Osteoblast (primary cell): ENCODE measurements at regions not wholly inside any gene's neighbourhood (a gene's known extent, or its start where the extent isn't known, plus 50 kb on each side); places are given as distances from the start of the nearest gene placed in this dataset.
"Not testable (repeated sequence)": the region's sequence is repeated elsewhere in the genome, so short reads cannot be mapped to it uniquely, and the experiment has no call there.

Source experiments
- DNase-seq: peaks from one replicate; pipeline ENCODE4 v3.0.0; 2011; ENCODE audit warnings: low spot score, mixed read lengths; ENCODE audit not compliant: insufficient read length; ENCODE audit errors: missing footprints
- H2AFZ ChIP-seq: 2 replicates; pipeline ENCODE4 v1.6.0; 2011; ENCODE audit warnings: mild to moderate bottlenecking, low read length
- H3K27ac ChIP-seq: 2 replicates; pipeline ENCODE4 v1.5.1; 2011; ENCODE audit warnings: mild to moderate bottlenecking, low read depth, low read length, moderate library complexity
- H3K27me3 ChIP-seq: 2 replicates; pipeline ENCODE4 v1.6.0; 2012; ENCODE audit warnings: mild to moderate bottlenecking, control low read depth, inconsistent platforms, low read length, moderate library complexity; ENCODE audit not compliant: insufficient read depth
- H3K36me3 ChIP-seq: 2 replicates; pipeline ENCODE4 v1.5.1; 2011; ENCODE audit warnings: mild to moderate bottlenecking, low read length, control low read depth, moderate library complexity; ENCODE audit not compliant: insufficient read depth
- H3K4me1 ChIP-seq: 2 replicates; pipeline ENCODE4 v1.5.1; 2011; ENCODE audit warnings: mild to moderate bottlenecking, low read length, control low read depth, moderate library complexity; ENCODE audit not compliant: insufficient read depth
- H3K4me2 ChIP-seq: 2 replicates; pipeline ENCODE4 v1.6.0; 2011; ENCODE audit warnings: mild to moderate bottlenecking, low read length; ENCODE audit not compliant: insufficient read depth
- H3K4me3 ChIP-seq: fragments of 200-600 bp; sonication (generic); 3 replicates; pipeline ENCODE4 v1.5.1; 2012; ENCODE audit warnings: mild to moderate bottlenecking, low read length, inconsistent platforms; ENCODE audit not compliant: insufficient read depth
- H3K79me2 ChIP-seq: 2 replicates; pipeline ENCODE4 v1.6.0; 2012; ENCODE audit warnings: mild to moderate bottlenecking, low read length, control low read depth, inconsistent platforms; ENCODE audit not compliant: insufficient read depth
- H3K9me3 ChIP-seq: 2 replicates; pipeline ENCODE4 v1.5.1; 2011; ENCODE audit warnings: low read depth, low read length, control low read depth
- H4K20me1 ChIP-seq: 2 replicates; pipeline ENCODE4 v1.6.0; 2012; ENCODE audit warnings: mild to moderate bottlenecking, low read length, control low read depth; ENCODE audit not compliant: insufficient read depth
- CTCF ChIP-seq: IDR thresholded peaks from 2 replicates; pipeline ENCODE4 v1.5.1; 2011; ENCODE audit warnings: mild to moderate bottlenecking, low read depth, low read length, moderate library complexity; ENCODE audit errors: extremely low read depth

GRCh38 chr4:165810726-165811125 is 62.3 kb upstream of the TLL1 start:
- Histone ChIP-seq H3K27ac (no peak overlapping the region), H3K9me3 (no peaks in the 10 kb centered on the region), H2AFZ (no peak overlapping the region), H3K27me3 (no peaks in the 10 kb centered on the region), H3K4me2 (no peak overlapping the region), H3K4me1 (no peaks in the 10 kb centered on the region), H3K36me3 (no peaks in the 10 kb centered on the region), H3K4me3 (no peak overlapping the region), H3K79me2 (no peaks in the 10 kb centered on the region), H4K20me1 (no peaks in the 10 kb centered on the region)
- DNase-seq: no peak
- TF ChIP-seq CTCF: no peak

- H4K20me1 ChIP-seq: no peaks in the 10 kb centered on the region
- no peaks in the 10 kb centered on the region for H3K36me3 ChIP-seq
- H3K27ac ChIP-seq: no peak overlapping the region
- no peak for DNase-seq
- TF ChIP-seq CTCF: no peak
- no peak overlapping the region for H3K4me2 ChIP-seq
- H3K27me3 ChIP-seq: no peaks in the 10 kb centered on the region
- no peak overlapping the region for H2AFZ ChIP-seq
- H3K9me3 ChIP-seq: no peaks in the 10 kb centered on the region
- H3K4me1 ChIP-seq: no peaks in the 10 kb centered on the region
- H3K79me2 ChIP-seq: no peaks in the 10 kb centered on the region
- no peak overlapping the region for H3K4me3 ChIP-seq
These were observed 59.4 kb upstream of the TLL1 start for GRCh38 chr4:165813606-165814005.

- no peaks in the 10 kb centered on the region for H3K9me3 ChIP-seq
- no peaks in the 10 kb centered on the region for H3K27me3 ChIP-seq
- no peak overlapping the region for H2AFZ ChIP-seq
- H3K27ac ChIP-seq: no peak overlapping the region
- no peak overlapping the region for H3K4me3 ChIP-seq
- no peaks in the 10 kb centered on the region for H3K4me1 ChIP-seq
- H4K20me1 ChIP-seq: no peaks in the 10 kb centered on the region
- no peak for TF ChIP-seq CTCF
- no peaks in the 10 kb centered on the region for H3K36me3 ChIP-seq
- DNase-seq: peak; percentile 10
- no peaks in the 10 kb centered on the region for H3K79me2 ChIP-seq
- H3K4me2 ChIP-seq: no peak overlapping the region
These were observed 58.6 kb upstream of the TLL1 start for GRCh38 chr4:165814256-165815020.

GRCh38 chr4:165819126-165819525 is 53.9 kb upstream of the TLL1 start:
- not testable (repeated sequence) for H3K9me3 ChIP-seq, H3K4me3 ChIP-seq, H3K4me1 ChIP-seq, H4K20me1 ChIP-seq, DNase-seq, H3K4me2 ChIP-seq, H3K27ac ChIP-seq, H3K27me3 ChIP-seq, H3K79me2 ChIP-seq, H3K36me3 ChIP-seq, H2AFZ ChIP-seq
